Neural crest cell (in vitro differentiated cells): ENCODE measurements at regions not wholly inside any gene's neighbourhood (a gene's known extent, or its start where the extent isn't known, plus 50 kb on each side); places are given as distances from the start of the nearest gene placed in this dataset.

Experiments
- DNase-seq: peaks from one replicate; pipeline ENCODE4 v3.0.0; 2021; ENCODE audit warnings: low read depth, mixed read lengths, low spot score
- H3K27ac Mint-ChIP-seq: one replicate; pipeline ENCODE4 v1.8.0; 2021; ENCODE audit warnings: mild to moderate bottlenecking, mixed read lengths; ENCODE audit not compliant: unreplicated experiment
- H3K27me3 Mint-ChIP-seq: 2 replicates; pipeline ENCODE4 v1.8.0; 2021; ENCODE audit warnings: low read depth, mild to moderate bottlenecking, mixed read lengths
- H3K36me3 Mint-ChIP-seq: 2 replicates; pipeline ENCODE4 v1.8.0; 2021; ENCODE audit warnings: low read depth, mild to moderate bottlenecking, mixed read lengths
- H3K4me1 Mint-ChIP-seq: 2 replicates; pipeline ENCODE4 v1.8.0; 2021; ENCODE audit warnings: mixed read lengths
- H3K4me3 Mint-ChIP-seq: one replicate; pipeline ENCODE4 v1.8.0; 2021; ENCODE audit warnings: mild to moderate bottlenecking, mixed read lengths
- H3K9me3 Mint-ChIP-seq: 2 replicates; pipeline ENCODE4 v1.8.0; 2021; ENCODE audit warnings: mixed read lengths
- CTCF ChIP-seq: fragments of 200-600 bp; sonication (generic); conservative IDR thresholded peaks from 2 replicates; pipeline ENCODE4 v1.5.0; 2021; ENCODE audit warnings: antibody characterized with exemption, mild to moderate bottlenecking

GRCh38 chr4:155603360-155603891 is 63.2 kb upstream of the GUCY1A1 start:
- no peak overlapping the region for H3K4me3 Mint-ChIP-seq
- no peaks in the 10 kb centered on the region for H3K9me3 Mint-ChIP-seq
- H3K36me3 Mint-ChIP-seq, result no peaks in the 10 kb centered on the region
- no peaks in the 10 kb centered on the region for H3K27me3 Mint-ChIP-seq
- H3K27ac Mint-ChIP-seq, result no peak overlapping the region
- H3K4me1 Mint-ChIP-seq, result peaks cover 10% of the 10 kb centered on the region
- no peak for DNase-seq
- no peak for TF ChIP-seq CTCF

GRCh38 chr4:155602351-155603140 is 64.1 kb upstream of the GUCY1A1 start:
- Mint-ChIP-seq H3K36me3 (no peaks in the 10 kb centered on the region), H3K27ac (peak overlapping the region; percentile 3), H3K4me3 (no peak overlapping the region), H3K27me3 (no peaks in the 10 kb centered on the region), H3K9me3 (no peaks in the 10 kb centered on the region), H3K4me1 (peaks cover 10% of the 10 kb centered on the region)
- DNase-seq, result no peak
- TF ChIP-seq CTCF, result no peak

GRCh38 chr4:155600244-155600643 is 66.4 kb upstream of the GUCY1A1 start:
- H3K9me3 Mint-ChIP-seq, result no peaks in the 10 kb centered on the region
- no peak overlapping the region for H3K4me3 Mint-ChIP-seq
- H3K27ac Mint-ChIP-seq, result no peak overlapping the region
- no peaks in the 10 kb centered on the region for H3K27me3 Mint-ChIP-seq
- H3K36me3 Mint-ChIP-seq, result no peaks in the 10 kb centered on the region
- H3K4me1 Mint-ChIP-seq, result peaks cover 10% of the 10 kb centered on the region
- no peak for TF ChIP-seq CTCF
- no peak for DNase-seq

GRCh38 chr4:155599596-155599995 is 67.1 kb upstream of the GUCY1A1 start:
- Mint-ChIP-seq H3K4me1 (peaks cover 10% of the 10 kb centered on the region), H3K9me3 (no peaks in the 10 kb centered on the region), H3K4me3 (no peak overlapping the region), H3K27ac (no peak overlapping the region), H3K36me3 (no peaks in the 10 kb centered on the region), H3K27me3 (no peaks in the 10 kb centered on the region)
- DNase-seq, result no peak
- no peak for TF ChIP-seq CTCF

- no peaks in the 10 kb centered on the region for H3K9me3 Mint-ChIP-seq
- no peak overlapping the region for H3K27ac Mint-ChIP-seq
- no peak for DNase-seq
- H3K36me3 Mint-ChIP-seq, result no peaks in the 10 kb centered on the region
- H3K27me3 Mint-ChIP-seq, result no peaks in the 10 kb centered on the region
- peaks cover 10% of the 10 kb centered on the region for H3K4me1 Mint-ChIP-seq
- TF ChIP-seq CTCF, result no peak
- no peak overlapping the region for H3K4me3 Mint-ChIP-seq
These were observed 67.6 kb upstream of the GUCY1A1 start for GRCh38 chr4:155599085-155599484.
